ENCODE measurements at regions not wholly inside any gene's neighbourhood (a gene's known extent, or its start where the extent isn't known, plus 50 kb on each side); places are given as distances from the start of the nearest gene placed in this dataset.
A peak's percentile ranks its signal among the peaks of the same experiment; 100 is the strongest.

GRCh38 chr11:111148953-111149352 is 96.6 kb upstream of the POU2AF2 start:
- peaks cover 0 to 5% (median 0%) of the 10 kb centered on the region in 7 donors for H3K27me3 ChIP-seq
- intact Hi-C loops (cut with DNase I): no loop called here
- H3K36me3 ChIP-seq: no peaks in the 10 kb centered on the region
- H3K27ac ChIP-seq: no peak overlapping the region
- ATAC-seq (peak in 1 of 8 donors; percentile 56), DNase-seq (no peak)
- no peak for TF ChIP-seq CTCF (IDR thresholded peaks at IDR 0.05)
- H3K9me3 ChIP-seq: no peaks in the 10 kb centered on the region
- no peak overlapping the region for H3K4me3 ChIP-seq
- H3K4me1 ChIP-seq: peaks cover 0 to 5% (median 0%) of the 10 kb centered on the region in 9 donors

DNA sequence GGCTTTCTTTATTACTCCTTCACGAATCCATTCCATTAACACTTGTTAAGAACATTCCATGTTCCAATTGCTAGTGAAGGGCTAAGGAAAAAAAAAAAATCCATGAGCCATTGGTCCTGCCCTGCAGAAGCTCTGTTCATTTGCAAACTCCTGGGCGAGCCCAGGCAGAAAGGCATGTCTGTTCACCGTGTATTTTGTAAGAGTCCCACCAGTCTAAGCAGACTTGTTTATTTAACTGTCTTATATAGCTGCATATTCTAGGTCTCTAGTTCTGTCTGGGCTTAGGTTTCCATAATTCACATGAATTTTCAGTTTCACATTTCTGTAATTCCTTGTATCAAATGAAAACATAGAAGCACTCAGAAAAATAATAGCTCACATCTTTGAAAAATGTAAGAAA is 97.4 kb upstream of the POU2AF2 start:
- Histone ChIP-seq H3K4me1 (peaks cover 0 to 5% (median 0%) of the 10 kb centered on the region in 9 donors), H3K27ac (no peak overlapping the region), H3K27me3 (peaks cover 0 to 5% (median 0%) of the 10 kb centered on the region in 7 donors), H3K9me3 (no peaks in the 10 kb centered on the region), H3K36me3 (no peaks in the 10 kb centered on the region), H3K4me3 (no peak overlapping the region)
- TF ChIP-seq CTCF (IDR thresholded peaks at IDR 0.05): no peak
- intact Hi-C loops (cut with DNase I): no loop called here
- DNase-seq: no peak
- WGBS, 2 donors: 55 to 76% methylated on average over 3 of the region's 3 CpGs
- ATAC-seq: no peak

- no peak overlapping the region for H3K4me3 ChIP-seq
- no peaks in the 10 kb centered on the region for H3K36me3 ChIP-seq
- 65 to 82% methylated on average over 1 of the region's 1 CpG for WGBS, 2 donors
- DNase-seq: no peak
- no peak for ATAC-seq
- no peak overlapping the region for H3K27ac ChIP-seq
- H3K9me3 ChIP-seq: no peaks in the 10 kb centered on the region
- H3K4me1 ChIP-seq: no peaks in the 10 kb centered on the region
- no peak for TF ChIP-seq CTCF (IDR thresholded peaks at IDR 0.05)
- peaks cover 0 to 11% (median 0%) of the 10 kb centered on the region in 7 donors for H3K27me3 ChIP-seq
- intact Hi-C loops (cut with DNase I): no loop called here
Observed at GRCh38 chr11:111137846-111138245, 107.7 kb upstream of the POU2AF2 start.

- Histone ChIP-seq H3K4me3 (no peak overlapping the region), H3K4me1 (no peaks in the 10 kb centered on the region), H3K36me3 (no peaks in the 10 kb centered on the region), H3K27ac (no peak overlapping the region), H3K27me3 (peaks cover 0 to 11% (median 0%) of the 10 kb centered on the region in 7 donors), H3K9me3 (peaks cover 0 to 9% (median 0%) of the 10 kb centered on the region in 11 donors)
- 72 to 73% methylated on average over 11 of the region's 11 CpGs for WGBS, 2 donors
- intact Hi-C loops (cut with DNase I): no loop called here
- DNase-seq (no peak), ATAC-seq (no peak)
- TF ChIP-seq CTCF (IDR thresholded peaks at IDR 0.05): no peak
Observed at GRCh38 chr11:111135778-111136570, 109.6 kb upstream of the POU2AF2 start.
